ENCODE measurements at regions not wholly inside any gene's neighbourhood (a gene's known extent, or its start where the extent isn't known, plus 50 kb on each side); places are given as distances from the start of the nearest gene placed in this dataset.

GRCh38 chr20:58072695-58073671, 155.5 kb downstream of the ANKRD60 start:
- H3K4me3 ChIP-seq (replicated peaks in 1 of 3; ENCODE audit: insufficient read depth in 1 of 3, low read depth in 1 of 3, low read length in 3 of 3): no peak overlapping the region
- H3K4me1 ChIP-seq (ENCODE audit: control insufficient read depth, extremely low read depth, insufficient read depth, low read length): peaks cover 30% of the 10 kb centered on the region
- no peaks in the 10 kb centered on the region for H3K79me2 ChIP-seq (ENCODE audit: control insufficient read depth, insufficient read depth, low read length)
- H3K9me3 ChIP-seq (replicated peaks; ENCODE audit: control insufficient read depth, insufficient read depth, low read length): no peaks in the 10 kb centered on the region
- no peak overlapping the region for H3K9ac ChIP-seq (replicated peaks; ENCODE audit: extremely low read depth, insufficient read depth, low read length)
- ChIA-PET POLR2A (no interaction called here), CTCF (interaction anchor here (1.7 to 4.9 kb wide), 3 partner anchors 8 to 450 kb away, joined by 5 to 49 read pairs (median 7); no protein-coding TSS in a partner anchor)
- no peaks in the 10 kb centered on the region for H4K20me1 ChIP-seq (replicated peaks; ENCODE audit: control insufficient read depth, extremely low read depth, insufficient read depth, low read length)
- no peaks in the 10 kb centered on the region for H3K36me3 ChIP-seq (ENCODE audit: control insufficient read depth in 2 of 2, extremely low read depth in 1 of 2, insufficient read depth in 2 of 2, low read length in 2 of 2)
- TF ChIP-seq MAX (IDR thresholded peaks at IDR 0.05; ENCODE audit: insufficient read depth, insufficient read length): no peak
- FAIRE-seq: no peak
- no TSS peak for BruUV-seq (replicated peaks)
- dilution Hi-C loops (cut with MboI; ENCODE audit: extremely low pct_ligation_motif_present, low sequenced_read_pairs) (no loop called here), intact Hi-C loops (cut with micrococcal nuclease) (loop anchor here (5.0 kb wide), 2 partner anchors 81 to 306 kb away; no protein-coding TSS in a partner anchor)
- peaks cover 0 to 8% of the 10 kb centered on the region in 2 experiments for H3K27me3 ChIP-seq (ENCODE audit: control insufficient read depth in 2 of 2, insufficient read depth in 2 of 2, low read length in 2 of 2)
- H3K9me1 ChIP-seq (replicated peaks; ENCODE audit: control insufficient read depth, extremely low read depth, insufficient read depth, low read length): no peaks in the 10 kb centered on the region
- no peak overlapping the region for H3K27ac ChIP-seq (ENCODE audit: insufficient read depth, low read depth, low read length)
- H2AFZ ChIP-seq (ENCODE audit: low read depth, low read length): no peak overlapping the region
- DNase-seq (ENCODE audit: low read depth, low spot score): no peak
- H3K4me2 ChIP-seq (ENCODE audit: insufficient read depth, low read length): no peak overlapping the region

GRCh38 chr20:58071991-58072390, 156.5 kb downstream of the ANKRD60 start:
- Histone ChIP-seq H3K36me3 (ENCODE audit: control insufficient read depth in 2 of 2, extremely low read depth in 1 of 2, insufficient read depth in 2 of 2, low read length in 2 of 2) (no peaks in the 10 kb centered on the region), H4K20me1 (replicated peaks; ENCODE audit: control insufficient read depth, extremely low read depth, insufficient read depth, low read length) (no peaks in the 10 kb centered on the region), H3K79me2 (ENCODE audit: control insufficient read depth, insufficient read depth, low read length) (no peaks in the 10 kb centered on the region), H3K4me1 (ENCODE audit: control insufficient read depth, extremely low read depth, insufficient read depth, low read length) (peaks cover 30% of the 10 kb centered on the region), H3K4me3 (replicated peaks in 1 of 3; ENCODE audit: insufficient read depth in 1 of 3, low read depth in 1 of 3, low read length in 3 of 3) (no peak overlapping the region), H3K9me3 (replicated peaks; ENCODE audit: control insufficient read depth, insufficient read depth, low read length) (no peaks in the 10 kb centered on the region), H2AFZ (ENCODE audit: low read depth, low read length) (no peak overlapping the region), H3K27ac (ENCODE audit: insufficient read depth, low read depth, low read length) (no peak overlapping the region), H3K9me1 (replicated peaks; ENCODE audit: control insufficient read depth, extremely low read depth, insufficient read depth, low read length) (no peaks in the 10 kb centered on the region), H3K9ac (replicated peaks; ENCODE audit: extremely low read depth, insufficient read depth, low read length) (no peak overlapping the region), H3K4me2 (ENCODE audit: insufficient read depth, low read length) (no peak overlapping the region), H3K27me3 (ENCODE audit: control insufficient read depth in 2 of 2, insufficient read depth in 2 of 2, low read length in 2 of 2) (peaks cover 0 to 8% of the 10 kb centered on the region in 2 experiments)
- dilution Hi-C loops (cut with MboI; ENCODE audit: extremely low pct_ligation_motif_present, low sequenced_read_pairs): no loop called here
- TF ChIP-seq POLR2AphosphoS5 (IDR thresholded peaks at IDR 0.05; ENCODE audit: insufficient read depth, low read depth, low read length) (no peak), JUN (IDR thresholded peaks at IDR 0.05; ENCODE audit: borderline replicate concordance, insufficient read depth, insufficient read length, low read depth) (no peak), FOS (IDR thresholded peaks at IDR 0.05; ENCODE audit: borderline replicate concordance, insufficient read depth, low read length) (no peak), CTCF (IDR thresholded peaks at IDR 0.05; ENCODE audit: extremely low read depth in 1 of 2, insufficient read depth in 1 of 2, low read depth in 1 of 2, low read length in 2 of 2) (no peak), POLR2A (IDR thresholded peaks at IDR 0.05; ENCODE audit: low read depth, low read length) (no peak), GATA2 (IDR thresholded peaks at IDR 0.05; ENCODE audit: insufficient read depth, insufficient read length, low read depth, low read length) (no peak), EZH2 (IDR thresholded peaks at IDR 0.05; ENCODE audit: borderline replicate concordance, low read depth, low read length, severe bottlenecking) (no peak), MAX (IDR thresholded peaks at IDR 0.05; ENCODE audit: insufficient read depth, insufficient read length) (no peak), MYC (IDR thresholded peaks at IDR 0.05; ENCODE audit: low read depth, low read length) (no peak)
- POLR2A ChIA-PET: no interaction called here
- DNase-seq (ENCODE audit: low read depth, low spot score) (no peak), FAIRE-seq (no peak)
- intact Hi-C loops (cut with micrococcal nuclease): loop anchor here (5.0 kb wide), 2 partner anchors 80 to 305 kb away; no protein-coding TSS in a partner anchor
- BruUV-seq (replicated peaks): no TSS peak
- CTCF ChIA-PET: interaction anchor here (4.9 kb wide), 1 partner anchor 15 kb away, joined by 49 read pairs; no protein-coding TSS in a partner anchor
